IMR-90 (cell line): ENCODE measurements at regions not wholly inside any gene's neighbourhood (a gene's known extent, or its start where the extent isn't known, plus 50 kb on each side); places are given as distances from the start of the nearest gene placed in this dataset.

Experiments
- CEBPB ChIP-seq: IDR thresholded peaks from 2 replicates; pipeline ENCODE4 v1.6.1; 2012; ENCODE audit warnings: low read depth, low read length, improper control_type of control experiment
- CHD1 ChIP-seq: IDR thresholded peaks from 2 replicates; pipeline ENCODE4 v1.6.1; 2012; ENCODE audit warnings: low read depth, low read length, improper control_type of control experiment
- ELK1 ChIP-seq: fragments of 150-350 bp; IDR thresholded peaks from 2 replicates; pipeline ENCODE4 v1.6.1; 2016; ENCODE audit warnings: low read depth, mild to moderate bottlenecking, low read length, moderate library complexity, borderline replicate concordance
- FOS ChIP-seq: fragments of 150-350 bp; IDR thresholded peaks from 2 replicates; pipeline ENCODE4 v1.6.1; 2016; ENCODE audit warnings: low read depth, low read length
- MAFK ChIP-seq: IDR thresholded peaks from 2 replicates; pipeline ENCODE4 v1.6.1; 2012; ENCODE audit warnings: low read depth, low read length, improper control_type of control experiment
- MXI1 ChIP-seq: IDR thresholded peaks from 2 replicates; pipeline ENCODE4 v1.6.1; 2012; ENCODE audit warnings: low read depth, mild to moderate bottlenecking, low read length, moderate library complexity, borderline replicate concordance
- NFE2L2 ChIP-seq: fragments of 150-350 bp; IDR thresholded peaks from 2 replicates; pipeline ENCODE4 v1.6.1; 2016; ENCODE audit warnings: low read depth, mild to moderate bottlenecking, low read length
- POLR2A ChIP-seq: IDR thresholded peaks from 2 replicates; pipeline ENCODE4 v1.6.1; 2012; ENCODE audit warnings: mild to moderate bottlenecking, low read depth, low read length
- RAD21 ChIP-seq: IDR thresholded peaks from 2 replicates; pipeline ENCODE4 v1.6.1; 2012; ENCODE audit warnings: low read length, improper control_type of control experiment
- RCOR1 ChIP-seq: IDR thresholded peaks from 2 replicates; pipeline ENCODE4 v1.6.1; 2012; ENCODE audit warnings: mild to moderate bottlenecking, low read length, improper control_type of control experiment; ENCODE audit not compliant: insufficient replicate concordance
- RFX5 ChIP-seq: IDR thresholded peaks from 2 replicates; pipeline ENCODE4 v1.8.0; 2012; ENCODE audit warnings: low read depth, mild to moderate bottlenecking, low read length, moderate library complexity
- SMC3 ChIP-seq: fragments of 150-350 bp; IDR thresholded peaks from 2 replicates; pipeline ENCODE4 v1.6.1; 2016; ENCODE audit warnings: low read depth, mild to moderate bottlenecking, antibody characterized with exemption, low read length, moderate library complexity
- TF ChIP-seq, protein P1 (sequence below): conservative IDR thresholded peaks from 2 replicates; pipeline ENCODE4 v1.5.1; 2012; ENCODE audit warnings: mild to moderate bottlenecking, low read depth, low read length, improper control_type of control experiment
- TF ChIP-seq, protein P2 (sequence below): fragments of 150-350 bp; IDR thresholded peaks from 2 replicates; pipeline ENCODE4 v1.6.1; 2017; ENCODE audit warnings: mild to moderate bottlenecking, antibody characterized with exemption, low read length, low read depth

DNA sequence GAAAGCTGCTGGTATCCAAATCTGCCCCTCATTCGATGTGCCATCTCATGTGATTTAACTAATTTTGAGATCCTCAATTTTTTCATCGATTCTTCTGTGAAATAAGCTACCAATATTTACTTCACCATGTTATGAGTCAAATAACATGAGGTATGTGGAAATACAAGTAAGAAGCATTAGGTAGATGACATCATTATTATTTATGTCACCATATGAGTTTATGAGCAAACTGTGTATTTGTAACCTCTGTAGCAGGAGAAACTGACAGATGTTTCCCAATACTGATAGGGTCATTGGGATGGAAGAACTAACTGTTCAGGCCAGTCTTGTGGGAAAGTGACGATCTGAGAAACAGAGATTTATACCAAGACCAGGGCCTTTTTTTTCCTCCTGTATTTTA lies 229.4 kb upstream of the GOT2 start:
- TF ChIP-seq POLR2A: no peak
- no peak for TF ChIP-seq RCOR1
- TF ChIP-seq CHD1: no peak
- TF ChIP-seq, protein P1, sequence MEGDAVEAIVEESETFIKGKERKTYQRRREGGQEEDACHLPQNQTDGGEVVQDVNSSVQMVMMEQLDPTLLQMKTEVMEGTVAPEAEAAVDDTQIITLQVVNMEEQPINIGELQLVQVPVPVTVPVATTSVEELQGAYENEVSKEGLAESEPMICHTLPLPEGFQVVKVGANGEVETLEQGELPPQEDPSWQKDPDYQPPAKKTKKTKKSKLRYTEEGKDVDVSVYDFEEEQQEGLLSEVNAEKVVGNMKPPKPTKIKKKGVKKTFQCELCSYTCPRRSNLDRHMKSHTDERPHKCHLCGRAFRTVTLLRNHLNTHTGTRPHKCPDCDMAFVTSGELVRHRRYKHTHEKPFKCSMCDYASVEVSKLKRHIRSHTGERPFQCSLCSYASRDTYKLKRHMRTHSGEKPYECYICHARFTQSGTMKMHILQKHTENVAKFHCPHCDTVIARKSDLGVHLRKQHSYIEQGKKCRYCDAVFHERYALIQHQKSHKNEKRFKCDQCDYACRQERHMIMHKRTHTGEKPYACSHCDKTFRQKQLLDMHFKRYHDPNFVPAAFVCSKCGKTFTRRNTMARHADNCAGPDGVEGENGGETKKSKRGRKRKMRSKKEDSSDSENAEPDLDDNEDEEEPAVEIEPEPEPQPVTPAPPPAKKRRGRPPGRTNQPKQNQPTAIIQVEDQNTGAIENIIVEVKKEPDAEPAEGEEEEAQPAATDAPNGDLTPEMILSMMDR: no peak
- TF ChIP-seq RFX5: no peak
- TF ChIP-seq NFE2L2: no peak
- TF ChIP-seq RAD21: no peak
- TF ChIP-seq SMC3: no peak
- TF ChIP-seq MAFK: no peak
- TF ChIP-seq, protein P2, sequence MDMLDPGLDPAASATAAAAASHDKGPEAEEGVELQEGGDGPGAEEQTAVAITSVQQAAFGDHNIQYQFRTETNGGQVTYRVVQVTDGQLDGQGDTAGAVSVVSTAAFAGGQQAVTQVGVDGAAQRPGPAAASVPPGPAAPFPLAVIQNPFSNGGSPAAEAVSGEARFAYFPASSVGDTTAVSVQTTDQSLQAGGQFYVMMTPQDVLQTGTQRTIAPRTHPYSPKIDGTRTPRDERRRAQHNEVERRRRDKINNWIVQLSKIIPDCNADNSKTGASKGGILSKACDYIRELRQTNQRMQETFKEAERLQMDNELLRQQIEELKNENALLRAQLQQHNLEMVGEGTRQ: no peak
- no peak for TF ChIP-seq CEBPB
- TF ChIP-seq ELK1: no peak
- TF ChIP-seq FOS: no peak
- no peak for TF ChIP-seq MXI1
